HFFc6 (cell line): ENCODE measurements at regions not wholly inside any gene's neighbourhood (a gene's known extent, or its start where the extent isn't known, plus 50 kb on each side); places are given as distances from the start of the nearest gene placed in this dataset.
A peak's percentile ranks its signal among the peaks of the same experiment; 100 is the strongest.

Source experiments
- DNase-seq: peaks from one replicate; pipeline ENCODE4 v3.0.0-alpha.2; 2018
- H3K27ac Mint-ChIP-seq: 2 replicates; pipeline ENCODE4 v1.8.0; 2020; ENCODE audit warnings: mild to moderate bottlenecking, mixed read lengths
- H3K27me3 Mint-ChIP-seq: 2 replicates; pipeline ENCODE4 v1.8.0; 2021; ENCODE audit warnings: mild to moderate bottlenecking, moderate library complexity, mixed read lengths; ENCODE audit not compliant: insufficient read depth
- H3K36me3 Mint-ChIP-seq: 2 replicates; pipeline ENCODE4 v1.8.0; 2021; ENCODE audit warnings: low read depth, mixed read lengths
- H3K4me1 Mint-ChIP-seq: 2 replicates; pipeline ENCODE4 v1.8.0; 2020; ENCODE audit warnings: low read depth, mixed read lengths
- H3K4me3 Mint-ChIP-seq: 2 replicates; pipeline ENCODE4 v1.8.0; 2020; ENCODE audit warnings: mild to moderate bottlenecking, moderate library complexity, mixed read lengths
- H3K9me3 Mint-ChIP-seq: 2 replicates; pipeline ENCODE4 v1.8.0; 2020; ENCODE audit warnings: mild to moderate bottlenecking, mixed read lengths
- TF ChIP-seq, protein P1 (sequence below): fragments of 200-600 bp; sonication (generic); IDR thresholded peaks from 2 replicates; pipeline ENCODE4 v1.5.0; 2021; ENCODE audit warnings: antibody characterized with exemption, mild to moderate bottlenecking

DNA sequence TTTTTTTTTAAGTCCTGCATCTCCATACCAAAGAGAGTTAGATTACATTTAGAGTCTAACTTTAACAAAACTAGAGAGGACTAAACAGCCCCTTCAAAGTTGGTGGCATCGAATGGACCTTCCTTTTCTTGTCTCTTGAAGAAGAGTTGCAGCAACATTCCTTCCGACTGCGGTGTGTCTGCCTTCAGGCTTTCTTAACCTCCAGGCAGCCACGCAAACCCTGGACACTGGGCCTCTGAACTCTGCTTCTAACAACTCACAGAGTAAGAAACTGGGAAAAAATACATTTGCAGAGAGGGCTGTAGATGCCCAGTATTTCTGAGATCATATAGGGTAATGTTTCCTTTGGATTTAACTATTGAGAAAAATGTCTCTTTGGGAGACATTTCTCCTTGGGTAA, 120.5 kb upstream of the MAST4 start:
- H3K36me3 Mint-ChIP-seq, result peaks cover 4% of the 10 kb centered on the region; the same call in 1 of the 2 replicates
- TF ChIP-seq, protein P1, sequence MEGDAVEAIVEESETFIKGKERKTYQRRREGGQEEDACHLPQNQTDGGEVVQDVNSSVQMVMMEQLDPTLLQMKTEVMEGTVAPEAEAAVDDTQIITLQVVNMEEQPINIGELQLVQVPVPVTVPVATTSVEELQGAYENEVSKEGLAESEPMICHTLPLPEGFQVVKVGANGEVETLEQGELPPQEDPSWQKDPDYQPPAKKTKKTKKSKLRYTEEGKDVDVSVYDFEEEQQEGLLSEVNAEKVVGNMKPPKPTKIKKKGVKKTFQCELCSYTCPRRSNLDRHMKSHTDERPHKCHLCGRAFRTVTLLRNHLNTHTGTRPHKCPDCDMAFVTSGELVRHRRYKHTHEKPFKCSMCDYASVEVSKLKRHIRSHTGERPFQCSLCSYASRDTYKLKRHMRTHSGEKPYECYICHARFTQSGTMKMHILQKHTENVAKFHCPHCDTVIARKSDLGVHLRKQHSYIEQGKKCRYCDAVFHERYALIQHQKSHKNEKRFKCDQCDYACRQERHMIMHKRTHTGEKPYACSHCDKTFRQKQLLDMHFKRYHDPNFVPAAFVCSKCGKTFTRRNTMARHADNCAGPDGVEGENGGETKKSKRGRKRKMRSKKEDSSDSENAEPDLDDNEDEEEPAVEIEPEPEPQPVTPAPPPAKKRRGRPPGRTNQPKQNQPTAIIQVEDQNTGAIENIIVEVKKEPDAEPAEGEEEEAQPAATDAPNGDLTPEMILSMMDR, result no peak
- H3K9me3 Mint-ChIP-seq, result peaks cover 15% of the 10 kb centered on the region
- no peaks in the 10 kb centered on the region for H3K4me1 Mint-ChIP-seq
- no peak for DNase-seq
- no peaks in the 10 kb centered on the region; the same call in 1 of the 2 replicates for H3K27me3 Mint-ChIP-seq
- H3K4me3 Mint-ChIP-seq, result no peak overlapping the region
- H3K27ac Mint-ChIP-seq, result no peak overlapping the region

- no peaks in the 10 kb centered on the region for H3K4me1 Mint-ChIP-seq
- TF ChIP-seq, protein P1, result no peak
- peaks cover 16% of the 10 kb centered on the region for H3K9me3 Mint-ChIP-seq
- H3K4me3 Mint-ChIP-seq, result no peak overlapping the region
- H3K27ac Mint-ChIP-seq, result no peak overlapping the region
- DNase-seq, result no peak
- no peaks in the 10 kb centered on the region; the same call in 1 of the 2 replicates for H3K27me3 Mint-ChIP-seq
- H3K36me3 Mint-ChIP-seq, result peaks cover 2% of the 10 kb centered on the region; the same call in 1 of the 2 replicates
These were observed 118.6 kb upstream of the MAST4 start for GRCh38 chr5:66477596-66477995.

GRCh38 chr5:66494437-66494836, 101.8 kb upstream of the MAST4 start:
- peaks cover 4% of the 10 kb centered on the region; the same call in 1 of the 2 replicates for H3K27me3 Mint-ChIP-seq

GRCh38 chr5:66498791-66499207, 97.4 kb upstream of the MAST4 start:
- Mint-ChIP-seq H3K36me3 (no peaks in the 10 kb centered on the region), H3K9me3 (peaks cover 9% of the 10 kb centered on the region), H3K4me3 (no peak overlapping the region), H3K27me3 (no peaks in the 10 kb centered on the region), H3K4me1 (no peaks in the 10 kb centered on the region), H3K27ac (no peak overlapping the region)
- no peak for DNase-seq
- TF ChIP-seq, protein P1, result peak; percentile 19; the same call in 1 of the 2 replicates

More at GRCh38 chr5:66494437-66494836, 101.8 kb upstream of the MAST4 start:
- Mint-ChIP-seq H3K9me3 (peaks cover 10% of the 10 kb centered on the region), H3K36me3 (no peaks in the 10 kb centered on the region; the same call in 1 of the 2 replicates), H3K27ac (no peak overlapping the region), H3K4me3 (no peak overlapping the region), H3K4me1 (no peaks in the 10 kb centered on the region)
- TF ChIP-seq, protein P1, result no peak
- no peak for DNase-seq

GRCh38 chr5:66503203-66503789, 92.9 kb upstream of the MAST4 start:
- Mint-ChIP-seq H3K27me3 (no peaks in the 10 kb centered on the region; the same call in 1 of the 2 replicates), H3K9me3 (peaks cover 21% of the 10 kb centered on the region), H3K4me3 (no peak overlapping the region), H3K4me1 (no peaks in the 10 kb centered on the region), H3K27ac (no peak overlapping the region), H3K36me3 (no peaks in the 10 kb centered on the region)
- DNase-seq, result no peak
- TF ChIP-seq, protein P1, result no peak
